Retina (tissue), 1 donor: ENCODE measurements at regions not wholly inside any gene's neighbourhood (a gene's known extent, or its start where the extent isn't known, plus 50 kb on each side); places are given as distances from the start of the nearest gene placed in this dataset.

Source experiments
- DNase-seq: peaks from one replicate; pipeline ENCODE4 v3.0.0-alpha.2; 2016

DNA sequence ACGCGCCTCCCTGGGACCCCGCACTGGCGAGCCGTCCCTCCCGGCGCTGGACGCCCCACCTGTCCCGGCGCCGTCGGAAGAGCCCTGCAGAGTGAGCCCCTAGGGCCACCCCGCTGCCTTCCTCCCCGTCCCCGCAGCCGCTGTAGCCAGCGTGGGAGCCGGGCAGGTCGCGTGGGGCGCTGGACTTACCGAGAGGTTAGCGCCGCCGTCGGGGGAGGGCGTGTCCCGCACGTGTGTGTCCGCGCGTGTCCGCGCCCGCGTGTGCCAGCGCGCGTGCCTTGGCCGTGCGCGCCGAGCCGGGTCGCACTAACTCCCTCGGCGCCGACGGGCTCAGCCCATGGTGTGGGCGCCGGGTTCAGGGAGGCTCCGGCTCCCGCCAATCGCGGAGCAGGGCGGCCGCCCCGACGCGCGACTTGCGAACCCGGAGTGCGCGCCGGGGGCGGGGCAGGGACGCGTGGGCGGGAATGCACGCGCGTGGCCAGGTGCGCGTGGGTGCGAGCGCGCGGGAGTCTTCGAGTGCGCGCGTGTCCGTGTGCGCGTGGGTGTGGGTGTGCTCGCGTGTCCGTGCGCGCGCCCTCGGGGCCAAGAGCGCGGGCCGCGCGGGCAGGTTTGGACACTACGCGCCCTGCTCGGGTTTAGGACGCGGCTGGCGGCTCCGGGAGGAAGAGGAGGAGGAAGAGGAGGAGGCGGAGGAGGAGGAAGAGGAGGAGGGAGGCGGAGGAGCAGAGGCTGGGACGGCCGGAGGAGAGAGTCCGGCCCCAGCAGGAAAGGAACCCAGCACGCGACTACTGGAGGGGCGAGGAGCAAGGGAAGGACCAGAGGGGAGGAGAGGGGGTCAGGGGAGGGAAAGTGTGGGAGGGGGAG lies 145.2 kb upstream of the ETS2 start:
- peak; percentile 44 for DNase-seq

DNA sequence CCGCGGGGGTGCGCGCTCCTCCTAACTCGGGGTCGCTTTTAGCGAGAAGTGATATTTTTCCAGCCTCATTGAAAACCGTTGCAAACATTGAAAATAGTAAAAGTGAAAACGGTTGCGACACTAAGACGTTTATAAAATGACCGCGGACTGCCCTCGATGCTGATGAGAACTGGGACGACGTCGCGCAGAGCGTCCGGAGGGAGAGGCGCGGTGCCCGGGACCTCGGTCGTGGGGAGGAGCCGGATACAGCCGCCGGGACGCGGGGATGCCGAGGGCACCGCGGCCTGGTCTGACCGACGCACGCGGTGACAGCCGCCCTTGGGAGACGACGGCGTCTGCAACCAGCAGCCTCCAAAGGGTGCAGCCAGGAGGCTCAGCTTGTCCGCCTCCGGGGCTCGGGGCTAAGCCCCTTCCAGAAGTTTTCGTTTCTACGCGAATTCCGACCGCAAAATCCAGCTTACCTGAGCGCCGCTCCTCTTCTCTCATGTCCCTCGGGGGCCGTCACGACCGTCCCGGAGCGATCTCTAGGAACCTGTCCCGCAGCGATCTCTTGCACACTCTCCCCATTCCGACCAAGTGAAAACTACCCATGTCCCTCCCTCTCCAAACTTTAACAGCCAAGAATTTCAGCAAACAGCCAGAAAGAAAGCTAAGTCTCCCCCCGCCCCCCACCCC lies 144.4 kb upstream of the ETS2 start:
- peak; percentile 70 for DNase-seq

DNA sequence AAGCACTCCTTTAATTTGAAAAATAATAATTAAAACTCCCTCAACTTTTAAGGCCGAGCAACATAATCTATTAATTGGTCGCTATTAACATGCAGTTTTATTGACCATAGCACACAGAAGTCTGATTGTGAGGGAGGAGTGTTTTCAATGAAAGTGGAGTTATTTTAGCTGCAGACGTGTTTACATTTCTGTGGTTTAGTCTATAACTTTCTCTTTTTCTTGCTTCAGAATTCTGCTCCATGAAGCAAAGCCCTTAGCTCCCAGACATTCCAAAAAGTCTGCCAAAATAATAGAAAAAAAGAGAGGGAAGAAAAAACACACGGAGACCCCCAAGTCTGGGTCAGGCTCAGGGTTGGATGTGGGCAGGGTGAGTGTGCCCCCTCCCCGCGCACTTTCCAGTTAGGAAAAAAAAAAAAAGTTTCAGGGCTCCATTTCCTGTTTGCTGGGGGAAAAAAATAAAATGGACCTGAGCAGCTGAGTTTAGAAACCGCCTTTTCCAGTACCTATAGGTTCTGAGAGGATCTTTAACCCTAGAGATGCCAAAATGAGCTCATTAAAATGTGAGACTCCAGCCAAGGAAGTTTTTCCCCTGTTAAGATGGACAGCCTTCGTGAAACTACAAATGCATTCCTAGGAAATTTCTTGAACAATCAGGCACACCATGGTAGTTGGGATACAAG lies 143.7 kb upstream of the ETS2 start:
- no peak for DNase-seq

DNA sequence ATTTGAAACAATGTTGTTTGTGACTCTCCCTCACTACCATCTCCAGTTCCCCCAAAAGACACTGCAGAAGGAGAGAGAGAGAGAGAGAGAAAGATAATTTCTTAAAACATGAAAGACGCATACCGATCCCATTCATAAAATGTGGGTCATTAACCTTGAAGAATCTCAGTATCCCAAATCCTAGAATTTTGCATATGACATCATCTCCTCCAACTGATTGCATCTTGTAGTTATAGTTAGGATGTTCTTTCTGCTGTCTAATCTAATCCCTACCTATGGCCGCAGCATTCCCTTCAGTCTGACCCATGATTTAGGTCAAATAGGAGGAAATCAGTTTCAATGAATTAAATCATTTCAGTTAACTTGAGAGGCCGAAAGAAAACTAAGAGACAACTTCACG lies 142.4 kb upstream of the ETS2 start:
- DNase-seq: no peak

DNA sequence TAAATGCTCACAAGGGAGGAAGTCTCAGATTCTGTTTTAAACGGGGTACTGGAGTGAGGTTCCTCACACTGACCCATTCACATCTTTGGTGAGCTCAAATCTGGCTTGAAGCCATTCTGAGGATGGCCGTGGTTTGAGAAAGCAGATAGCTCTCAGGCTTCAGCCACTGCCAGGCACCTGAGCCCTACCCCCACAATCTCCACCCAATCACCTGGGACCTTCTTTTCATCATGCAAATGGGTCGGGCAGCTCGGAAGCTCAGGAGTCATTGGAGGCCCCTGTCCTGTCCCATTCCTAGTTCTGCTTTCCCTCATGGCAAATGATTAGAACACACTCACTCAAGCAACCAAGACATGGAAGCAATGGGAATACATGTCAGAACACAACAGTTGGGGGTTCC lies 141.4 kb upstream of the ETS2 start:
- DNase-seq: no peak

DNA sequence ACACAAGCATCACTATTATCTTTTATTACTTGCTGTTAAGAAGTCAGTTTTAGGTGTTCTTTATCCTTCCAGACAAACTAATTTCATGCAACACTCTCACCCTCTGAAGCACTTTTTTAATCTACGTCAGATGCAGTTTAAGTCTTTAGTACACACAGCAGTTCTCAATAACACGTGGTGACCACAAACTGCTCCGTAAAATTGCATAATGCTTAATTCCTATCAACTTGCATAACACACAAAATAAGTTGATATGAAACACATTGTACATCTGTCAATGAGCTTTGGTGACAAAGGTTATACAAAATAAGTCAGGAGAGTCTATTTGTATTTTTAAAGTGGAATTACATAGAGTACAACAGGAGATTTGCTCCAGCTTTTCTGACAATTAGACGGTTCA lies 140.9 kb upstream of the ETS2 start:
- no peak for DNase-seq

DNA sequence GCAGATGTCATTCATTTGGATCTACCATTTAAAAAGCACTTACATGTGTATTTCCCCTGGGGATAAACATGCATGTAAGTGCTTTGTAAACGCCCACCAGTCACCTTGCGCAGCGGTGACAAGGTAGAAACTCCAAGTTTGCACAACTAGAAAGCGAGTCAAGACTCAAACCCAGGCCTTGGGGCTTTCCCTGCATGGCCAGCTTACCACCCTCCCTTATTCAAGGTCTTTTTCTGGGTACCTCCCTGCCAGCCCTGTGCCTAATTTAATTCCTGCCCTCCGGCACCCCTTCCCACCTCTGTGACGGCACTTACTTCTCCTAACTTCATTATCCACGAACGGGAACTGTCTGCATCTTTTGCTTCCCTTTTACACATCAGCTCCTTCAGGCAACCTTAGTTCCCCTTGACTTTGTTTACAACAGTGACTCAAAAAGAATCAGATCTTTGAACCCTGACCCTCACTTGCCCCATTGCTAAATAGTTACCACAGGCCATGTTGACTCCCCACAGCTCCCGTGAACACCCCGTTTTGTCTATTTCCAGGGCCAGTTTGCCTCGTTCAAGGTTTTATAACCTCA lies 138.3 kb upstream of the ETS2 start:
- no peak for DNase-seq

DNA sequence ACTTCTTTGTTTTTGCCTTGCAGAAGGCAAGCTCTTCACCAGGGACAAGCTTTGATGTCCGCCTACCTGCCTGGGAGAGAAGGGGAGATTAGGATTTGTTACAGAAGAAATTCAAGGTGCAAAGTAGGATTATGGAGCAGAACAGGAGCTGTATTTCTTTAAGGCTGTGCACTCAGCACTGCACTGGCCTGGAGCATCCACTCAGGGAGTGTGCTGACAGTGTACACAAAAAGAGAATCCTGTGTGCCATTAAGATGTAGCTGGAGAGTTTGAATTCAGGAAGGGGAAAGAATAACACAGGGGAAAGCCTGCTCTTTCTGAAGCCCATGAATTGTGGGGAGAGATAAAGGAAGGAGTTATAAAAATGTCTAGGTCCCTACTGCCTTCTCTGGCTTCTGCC lies 137.7 kb upstream of the ETS2 start:
- no peak for DNase-seq

DNA sequence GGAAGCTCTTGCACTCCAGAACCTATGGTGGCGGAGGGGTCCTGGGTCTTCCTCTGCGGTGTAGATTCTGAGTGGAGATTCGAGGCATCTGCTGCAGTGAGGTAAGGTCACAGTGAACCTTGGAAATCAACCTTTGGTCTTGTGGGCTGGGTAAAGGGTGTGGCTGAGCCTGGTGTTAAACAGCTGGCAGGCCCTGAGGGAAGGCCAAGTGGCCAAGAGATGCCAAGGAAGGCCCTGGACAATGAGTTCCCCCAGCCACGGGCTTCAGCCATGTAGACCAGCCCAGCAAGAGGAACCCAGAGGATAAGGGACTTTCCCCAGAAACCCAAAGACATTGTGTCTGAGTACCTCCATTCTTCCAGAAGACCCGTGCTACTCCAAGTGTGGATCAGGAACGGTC lies 137.2 kb upstream of the ETS2 start:
- no peak for DNase-seq

DNA sequence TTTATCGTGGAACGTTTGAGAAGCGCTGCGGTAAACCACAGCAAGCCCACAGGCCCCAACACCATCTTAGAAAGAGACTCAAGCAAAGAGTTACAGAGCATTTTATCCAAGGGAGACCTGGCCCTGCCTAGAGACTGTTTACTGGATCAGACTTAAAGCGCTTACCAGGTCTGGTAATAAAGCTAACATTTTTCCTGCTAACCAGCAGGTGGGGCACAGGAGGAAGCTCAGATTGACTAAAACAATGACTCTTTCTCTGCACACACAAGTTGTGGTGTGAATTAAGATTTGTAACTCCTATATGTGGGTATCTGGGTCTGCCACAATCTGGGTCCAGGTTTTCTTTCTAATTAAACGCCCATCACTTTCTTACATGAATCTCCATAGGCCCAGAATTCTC lies 136.5 kb upstream of the ETS2 start:
- DNase-seq: no peak

DNA sequence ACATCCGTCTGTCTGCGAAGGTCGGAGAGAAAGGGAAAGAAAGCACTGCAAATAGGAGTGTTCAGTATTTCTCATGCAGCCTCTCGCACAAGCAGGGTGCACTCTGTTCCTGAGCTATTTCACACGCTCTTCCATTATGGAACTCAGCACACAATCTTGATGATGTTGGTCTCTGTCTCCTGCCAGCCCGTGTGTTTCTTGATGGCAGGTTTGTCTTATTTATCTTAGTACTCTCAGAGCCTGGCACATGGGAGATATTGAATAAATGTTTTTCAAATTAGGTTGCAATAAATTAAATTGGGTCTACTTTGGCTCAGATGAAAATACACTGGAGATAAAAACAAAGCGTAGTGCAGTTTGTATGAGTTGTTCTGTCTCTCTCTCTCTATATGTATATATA lies 134.9 kb upstream of the ETS2 start:
- no peak for DNase-seq

DNA sequence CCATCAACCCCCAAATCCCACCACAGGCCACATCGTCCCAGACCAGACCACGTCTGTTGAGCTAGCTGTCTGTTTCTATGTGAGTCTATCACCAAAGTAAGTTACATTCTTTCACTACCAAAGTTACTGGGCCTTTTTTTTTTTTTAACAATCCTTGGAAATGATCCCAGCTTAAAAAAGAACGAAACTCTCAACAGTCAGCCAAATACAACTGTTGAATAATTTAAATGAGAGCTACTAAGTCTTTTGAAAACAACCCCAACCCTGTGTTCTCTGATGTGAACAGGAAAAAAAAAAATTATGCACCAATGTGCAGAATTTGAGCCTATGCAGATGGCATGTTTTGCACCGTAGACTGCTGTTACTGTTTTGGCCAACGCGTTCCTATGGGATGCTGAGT lies 134.0 kb upstream of the ETS2 start:
- no peak for DNase-seq

DNA sequence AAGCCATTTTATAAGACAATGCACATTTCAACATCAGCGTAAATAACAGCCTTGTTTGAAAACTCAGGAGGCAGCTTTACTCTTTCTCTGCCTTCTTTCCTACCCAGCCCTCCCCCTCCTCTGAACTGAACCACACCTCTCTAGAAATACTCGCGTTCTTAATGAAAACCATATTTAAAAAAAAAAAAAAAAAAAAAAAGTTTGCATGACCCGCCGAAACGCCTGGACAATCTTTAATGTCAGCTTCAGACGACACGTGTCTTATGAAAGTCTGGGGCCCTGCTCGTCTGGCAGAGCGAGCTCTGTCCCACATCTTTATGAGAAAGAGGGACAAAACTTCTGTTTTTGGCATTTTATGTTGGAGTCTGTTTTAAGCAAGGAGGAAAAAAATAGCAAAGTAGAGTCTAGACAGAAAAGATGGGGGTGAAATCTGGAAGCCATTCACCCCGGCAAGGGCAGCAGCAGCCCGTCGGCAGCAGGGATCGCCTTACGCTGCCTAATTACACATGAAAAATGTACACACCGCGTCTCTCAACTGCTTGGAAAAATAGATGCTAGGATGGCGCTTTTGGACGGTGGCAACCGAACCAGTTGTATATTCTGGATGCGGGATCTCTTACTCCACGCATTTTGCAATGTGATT lies 130.4 kb upstream of the ETS2 start:
- DNase-seq: no peak

DNA sequence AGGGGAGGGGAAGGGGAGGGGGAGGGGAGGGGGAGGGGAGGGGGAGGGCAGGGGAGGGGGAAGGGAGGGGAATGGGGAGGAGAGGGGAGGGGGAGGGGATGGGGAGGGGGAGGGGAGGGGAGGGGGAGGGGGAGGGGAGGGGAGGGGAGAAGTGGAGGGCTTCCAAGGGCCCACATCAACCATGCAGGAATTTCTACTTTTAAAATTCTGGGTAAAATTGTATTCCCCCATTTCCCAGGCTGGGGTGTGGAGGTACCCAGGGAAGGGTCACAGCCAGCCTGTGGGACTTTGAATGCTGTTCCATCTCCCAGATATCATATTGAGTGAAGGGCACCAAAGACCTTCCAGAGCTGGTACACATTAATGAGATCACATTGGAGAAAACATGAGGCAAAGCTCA lies 126.9 kb upstream of the ETS2 start:
- DNase-seq: no peak

DNA sequence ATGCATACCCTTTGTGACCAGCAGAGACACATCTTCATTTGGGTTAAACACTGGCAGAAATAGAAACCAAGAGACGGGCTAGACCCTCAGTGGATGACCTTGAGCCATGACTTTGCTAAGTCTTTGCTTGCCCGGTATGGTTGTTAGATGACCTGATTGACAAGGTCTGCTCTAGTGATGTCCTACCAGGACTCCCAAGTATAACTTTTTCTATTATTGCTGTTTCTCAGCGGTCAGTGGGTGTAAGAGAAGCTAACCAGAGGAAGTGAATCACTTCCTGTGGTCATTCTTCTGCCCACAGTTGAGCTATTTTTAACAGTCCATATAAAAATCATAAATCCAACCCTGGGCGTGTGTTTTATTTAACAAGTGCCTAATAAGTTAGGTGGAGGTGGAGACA lies 126.2 kb upstream of the ETS2 start:
- no peak for DNase-seq

DNA sequence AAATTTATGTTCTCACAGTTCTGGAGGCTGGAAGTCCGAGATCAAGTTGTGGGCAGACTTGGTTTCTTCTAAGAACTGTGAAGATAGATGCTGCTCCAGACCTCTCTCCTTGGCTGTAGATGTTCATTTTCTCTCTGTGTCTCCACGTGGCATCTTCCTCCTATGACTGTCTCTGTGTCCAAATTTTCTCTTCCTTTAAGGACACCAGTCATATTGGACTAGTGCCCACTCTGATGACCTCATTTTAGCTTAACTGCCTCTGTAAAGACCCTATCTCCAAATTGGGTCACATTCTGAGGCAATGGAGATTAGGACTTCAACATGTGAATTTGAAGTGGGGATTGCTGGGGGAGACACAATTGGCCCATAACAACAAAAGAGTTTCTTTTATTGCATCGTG lies 125.3 kb upstream of the ETS2 start:
- DNase-seq: no peak

DNA sequence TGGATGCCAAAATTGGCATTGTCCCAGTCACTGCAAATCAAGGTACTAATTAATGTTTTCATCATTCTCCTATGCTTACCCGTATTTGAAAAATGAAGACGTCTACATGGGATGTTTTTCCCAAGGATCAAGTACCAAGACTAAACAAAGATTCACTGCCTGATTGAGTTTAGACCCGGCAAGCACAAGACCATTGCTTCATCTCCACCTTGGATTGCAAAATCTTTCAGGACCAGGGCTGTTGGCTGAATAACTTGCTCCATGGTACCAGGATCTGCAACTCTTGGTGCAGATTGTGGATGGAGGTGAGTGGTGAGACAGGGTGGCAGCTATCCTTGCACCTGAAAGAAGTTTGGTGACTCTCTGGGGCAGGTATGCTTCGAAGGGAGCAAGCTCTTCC lies 122.5 kb upstream of the ETS2 start:
- no peak for DNase-seq

DNA sequence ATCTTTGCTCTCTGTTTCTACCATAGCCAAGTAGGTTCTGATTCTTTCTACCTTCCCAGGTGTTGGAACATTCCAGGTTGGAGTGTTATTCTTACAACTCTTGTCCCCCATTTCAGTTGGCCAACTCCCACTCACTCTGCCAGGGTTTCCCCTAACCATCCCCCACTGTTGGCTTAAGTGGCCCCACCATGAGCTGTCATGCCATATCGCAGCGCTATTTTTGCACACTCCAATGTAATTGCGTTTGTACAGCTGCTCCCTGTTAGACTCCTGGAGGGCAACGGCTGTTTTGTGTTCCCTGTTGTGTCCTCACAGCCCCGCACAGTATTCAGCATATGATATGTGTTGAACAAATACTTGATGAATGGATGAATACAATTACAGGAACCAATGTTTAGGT lies 117.7 kb upstream of the ETS2 start:
- no peak for DNase-seq

DNA sequence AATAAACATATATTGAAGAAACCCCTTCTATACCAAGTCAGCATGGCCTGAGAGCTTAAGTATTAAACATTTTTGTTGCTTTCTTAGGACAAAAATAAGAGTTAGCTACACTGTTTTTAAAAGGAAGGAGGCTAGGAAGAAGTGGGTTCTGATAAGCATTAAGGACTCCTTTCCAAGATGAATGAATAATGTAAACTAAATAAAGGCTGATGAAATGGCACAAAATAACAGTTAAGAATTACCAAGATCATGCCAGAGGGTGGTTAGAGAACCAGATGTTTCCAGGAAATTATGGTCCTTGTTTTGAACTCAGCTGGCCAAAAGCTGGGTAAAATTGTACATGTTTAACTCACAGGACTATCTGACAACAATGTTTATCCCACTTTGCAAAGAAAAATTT lies 114.1 kb upstream of the ETS2 start:
- DNase-seq: no peak

DNA sequence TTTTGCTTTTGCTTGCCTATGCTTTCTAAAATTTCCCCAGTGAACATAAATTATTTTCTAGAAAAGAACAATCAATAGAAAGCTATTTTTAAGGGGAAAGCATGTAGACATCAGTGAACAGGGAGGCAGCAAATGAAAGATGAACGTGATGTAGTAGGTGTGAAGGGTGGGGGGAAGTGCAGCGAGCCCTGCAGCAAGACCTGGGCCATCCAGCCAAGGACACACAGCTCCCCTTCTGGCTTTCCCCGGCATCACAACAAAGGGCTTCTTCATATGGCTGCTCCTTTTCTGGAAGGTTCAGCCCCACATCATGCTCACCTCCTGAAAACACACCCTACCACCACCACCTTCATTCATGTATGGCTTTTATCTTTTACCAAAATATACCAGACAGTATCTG lies 109.2 kb upstream of the ETS2 start:
- DNase-seq: no peak

DNA sequence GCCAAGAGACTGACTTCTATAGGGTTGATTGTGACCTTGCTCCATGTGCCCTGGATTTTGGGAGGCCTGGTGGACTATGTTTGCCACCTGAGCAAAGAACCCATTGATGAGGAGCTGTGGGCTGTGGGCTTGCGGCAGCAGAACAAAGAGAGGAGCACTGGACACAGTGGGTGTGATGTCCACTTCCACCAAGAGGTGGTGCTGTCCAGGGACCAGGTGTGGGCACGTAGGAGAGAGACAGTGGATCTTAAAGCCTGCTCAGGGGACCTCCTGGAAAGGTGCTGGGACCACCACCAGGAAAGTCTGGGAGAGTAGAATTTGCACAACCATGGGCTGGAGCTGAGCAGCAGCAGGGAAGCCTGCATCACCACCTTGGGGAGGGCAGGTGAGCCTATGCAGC lies 106.7 kb upstream of the ETS2 start:
- DNase-seq: no peak

DNA sequence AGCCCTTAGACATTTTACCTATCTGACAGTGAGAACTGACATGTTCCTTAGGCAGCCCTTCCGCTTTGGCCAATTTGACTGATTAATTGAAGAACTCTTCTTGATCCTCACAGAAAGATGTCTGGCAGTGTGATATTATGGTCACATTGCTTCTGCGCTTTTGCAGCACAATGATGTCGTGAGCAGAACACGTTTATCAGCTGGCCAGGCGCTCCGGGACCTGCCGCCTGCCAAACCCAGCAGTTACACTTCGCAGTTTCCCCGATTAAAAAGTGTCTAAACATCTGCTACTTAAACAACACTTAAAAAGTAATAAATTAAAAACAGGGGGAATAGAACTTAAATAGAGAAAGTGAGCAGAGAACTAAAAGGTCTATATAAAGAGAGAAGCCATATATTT lies 103.5 kb upstream of the ETS2 start:
- DNase-seq: no peak

DNA sequence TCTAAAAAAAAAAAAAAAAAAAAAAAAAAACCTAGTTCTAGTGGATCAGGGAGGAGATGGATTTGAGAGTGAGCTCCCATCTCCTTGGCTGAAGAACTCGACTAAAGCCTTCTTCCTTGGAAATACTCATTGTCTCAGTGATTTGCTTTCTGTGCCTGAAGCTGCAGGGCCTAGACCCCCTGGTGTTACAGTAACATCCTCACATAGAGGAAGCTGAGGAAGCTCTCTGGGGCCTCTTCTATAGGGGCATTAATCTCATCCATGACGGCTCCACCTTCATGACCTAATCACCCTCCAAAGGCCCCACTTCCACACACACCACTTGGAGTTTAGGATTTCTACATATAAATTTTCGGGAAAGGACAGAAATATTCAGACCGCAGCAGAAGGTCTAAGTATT lies 95.9 kb upstream of the ETS2 start:
- no peak for DNase-seq
